SK-N-MC (cell line): ENCODE measurements at regions not wholly inside any gene's neighbourhood (a gene's known extent, or its start where the extent isn't known, plus 50 kb on each side); places are given as distances from the start of the nearest gene placed in this dataset.

Experiments used
- EZH2 ChIP-seq: fragments of 200-600 bp; sonication (generic); IDR thresholded peaks from one replicate; pipeline ENCODE4 v1.6.1; 2017; ENCODE audit warnings: antibody characterized with exemption
- FOXP2 ChIP-seq: optimal IDR thresholded peaks from 2 replicates; pipeline ENCODE3; 2011; ENCODE audit warnings: mild to moderate bottlenecking, moderate library complexity; ENCODE audit not compliant: insufficient read depth; ENCODE audit errors: extremely low read length, control extremely low read depth
- POLR2AphosphoS5 ChIP-seq: IDR thresholded peaks from 2 replicates; pipeline ENCODE4 v1.6.1; 2012; ENCODE audit warnings: mild to moderate bottlenecking, low read depth, low read length, borderline replicate concordance

GRCh38 chr6:14742171-14742570 lies 503.7 kb upstream of the JARID2 start:
- TF ChIP-seq POLR2AphosphoS5 (no peak), FOXP2 (no peak), EZH2 (no peak)
